HPDE6-E6E7 (cell line): ENCODE measurements at regions not wholly inside any gene's neighbourhood (a gene's known extent, or its start where the extent isn't known, plus 50 kb on each side); places are given as distances from the start of the nearest gene placed in this dataset.

Source experiments
- DNase-seq: peaks from one replicate; pipeline ENCODE4 v3.0.0; 2011; ENCODE audit warnings: missing footprints; ENCODE audit errors: extremely low spot score

DNA sequence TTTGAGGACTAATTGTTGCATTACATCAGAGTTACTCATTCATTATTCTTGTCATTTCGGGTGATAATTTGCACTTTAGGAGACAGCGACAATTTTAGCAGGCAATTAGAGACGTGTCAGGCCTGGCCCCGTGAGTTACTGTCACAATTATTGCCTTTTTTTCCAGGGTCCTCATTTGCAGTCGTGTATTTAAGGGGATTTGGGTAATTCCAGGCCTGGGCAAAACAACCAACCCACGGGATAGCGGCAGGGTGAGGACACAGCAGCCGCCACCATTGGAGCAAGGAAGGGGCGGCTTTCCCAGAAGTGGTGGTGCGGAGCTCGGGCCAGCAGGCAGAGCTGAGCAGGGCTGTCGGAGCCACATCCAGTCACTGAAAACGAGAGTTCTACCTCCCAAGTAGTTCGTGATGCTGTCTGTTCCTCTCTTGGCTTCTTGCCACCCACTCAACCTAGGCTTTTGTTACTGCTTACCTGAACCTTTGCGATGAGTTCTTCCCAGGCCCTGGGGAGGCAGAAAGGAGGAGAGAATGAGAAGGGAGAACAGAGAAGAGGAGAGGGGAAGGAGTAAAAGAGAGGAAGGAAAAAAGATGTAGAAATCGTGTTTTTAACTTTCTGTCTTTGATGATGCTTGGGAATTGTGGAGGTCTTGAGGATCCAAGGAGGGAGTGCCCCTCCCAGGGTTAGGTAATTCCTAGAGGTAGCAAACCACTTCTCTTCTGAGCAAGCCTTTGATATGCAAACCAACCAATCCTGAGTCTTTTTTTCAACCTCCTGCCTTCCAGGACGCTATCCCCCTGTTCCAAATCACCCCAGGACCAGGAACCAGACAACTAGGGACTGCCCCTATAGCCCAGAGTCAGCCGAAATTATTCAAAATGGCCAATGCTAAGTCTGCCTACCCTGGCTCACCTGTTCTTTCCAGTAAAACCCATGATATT lies 236.1 kb downstream of the MIAT start:
- no peak for DNase-seq

DNA sequence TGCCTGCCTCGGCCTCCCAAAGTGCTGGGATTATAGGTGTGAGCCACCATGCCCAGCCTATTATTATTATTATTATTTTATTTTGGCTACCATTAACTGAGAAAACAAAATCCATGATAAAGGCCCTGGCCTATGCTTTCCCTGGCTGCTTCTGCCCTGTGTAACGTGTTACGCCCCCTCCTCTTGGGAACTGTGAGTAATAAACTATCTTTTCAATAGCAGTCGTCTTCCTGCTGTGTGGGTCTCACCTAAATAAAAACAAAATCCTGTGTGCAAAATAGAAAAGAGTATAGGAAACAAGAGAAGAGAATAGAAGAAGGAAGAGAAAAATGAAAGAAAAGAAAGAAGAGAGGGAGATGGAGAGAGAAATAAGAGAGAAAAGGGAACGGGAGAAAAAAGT lies 237.0 kb downstream of the MIAT start:
- DNase-seq = no peak

DNA sequence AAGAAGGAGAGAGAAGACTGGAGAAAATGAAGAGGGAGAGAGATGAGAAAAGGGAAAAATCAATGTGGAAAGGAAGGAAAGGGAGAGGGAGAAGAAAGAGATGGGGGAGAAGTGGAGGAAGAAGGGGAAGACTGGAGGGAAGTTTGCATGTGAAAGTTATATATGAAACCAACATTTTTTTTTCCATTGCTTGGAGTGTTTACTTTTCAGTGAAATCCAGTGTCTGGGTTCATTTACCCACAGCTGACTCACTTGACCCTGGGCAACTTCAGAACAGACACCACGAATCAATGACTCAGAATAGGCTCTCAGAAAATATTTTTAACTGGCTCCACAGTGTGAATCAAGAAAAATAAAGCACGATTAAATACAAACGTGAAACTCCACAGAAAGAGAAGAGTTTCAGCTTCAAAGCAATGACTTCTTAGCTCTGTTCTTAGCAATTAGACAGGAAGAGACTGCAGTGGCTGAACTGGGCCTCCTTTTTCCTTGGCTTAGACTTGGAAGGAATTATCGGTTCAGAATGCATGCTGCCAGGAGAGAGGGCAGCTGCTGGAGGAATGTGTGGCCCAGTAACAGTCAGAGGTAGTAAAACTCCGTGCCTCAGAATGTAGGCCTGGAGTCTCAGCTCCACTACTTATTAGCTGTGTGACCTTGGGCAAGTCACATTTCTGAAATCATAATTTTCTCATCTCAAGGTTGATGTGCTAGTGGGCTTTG lies 237.5 kb downstream of the MIAT start:
- DNase-seq = peak; percentile 81

DNA sequence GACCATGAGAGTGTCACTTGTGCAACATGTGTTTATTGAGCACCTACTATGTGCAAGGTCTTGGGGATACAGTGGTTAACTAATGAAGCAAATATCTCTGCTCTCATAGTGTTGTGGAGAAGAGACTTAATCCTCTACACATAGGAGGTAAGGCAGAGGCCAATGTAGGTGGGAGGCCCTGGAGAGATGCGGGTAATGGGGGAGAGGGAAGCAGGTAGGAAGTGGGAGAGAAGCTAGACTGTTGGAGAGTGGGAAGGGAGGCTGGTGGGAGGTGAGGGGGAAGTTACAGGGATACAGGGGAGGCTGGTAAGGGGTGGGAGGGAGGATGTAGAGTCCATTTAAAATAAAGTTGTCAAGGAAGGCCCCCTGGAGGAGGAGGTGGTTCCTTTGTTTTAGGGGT lies 240.0 kb downstream of the MIAT start:
- no peak for DNase-seq

DNA sequence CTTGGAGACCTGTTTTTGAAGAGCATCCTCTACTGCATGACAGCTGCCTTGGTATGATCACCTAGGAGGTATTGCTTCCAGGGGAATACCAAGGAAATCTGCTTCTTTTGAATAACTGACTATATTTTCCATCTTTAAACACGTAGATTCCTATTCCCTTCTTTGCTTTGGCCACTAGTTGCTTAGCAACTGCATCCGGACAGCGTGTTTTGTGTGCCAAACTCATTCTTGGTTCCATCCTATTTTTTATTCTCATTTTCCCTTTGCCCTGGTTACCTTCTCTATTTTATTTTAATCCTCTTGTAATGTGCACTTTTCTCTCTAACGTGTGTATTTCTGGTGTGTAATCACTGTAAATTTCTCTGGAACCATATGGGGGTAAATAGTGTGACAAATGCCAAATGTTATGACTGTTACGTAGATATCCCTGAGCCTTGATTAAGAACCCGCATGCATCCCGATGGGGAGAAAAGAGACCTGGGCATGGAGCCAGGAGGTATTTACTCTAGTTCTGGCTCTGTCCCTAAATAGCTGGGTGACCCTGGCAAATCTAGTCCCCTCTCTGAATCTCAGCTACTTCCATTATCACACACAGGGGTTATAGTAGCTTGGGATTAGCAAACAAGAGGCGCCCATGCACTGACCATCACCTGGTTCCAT lies 241.7 kb downstream of the MIAT start:
- no peak for DNase-seq

DNA sequence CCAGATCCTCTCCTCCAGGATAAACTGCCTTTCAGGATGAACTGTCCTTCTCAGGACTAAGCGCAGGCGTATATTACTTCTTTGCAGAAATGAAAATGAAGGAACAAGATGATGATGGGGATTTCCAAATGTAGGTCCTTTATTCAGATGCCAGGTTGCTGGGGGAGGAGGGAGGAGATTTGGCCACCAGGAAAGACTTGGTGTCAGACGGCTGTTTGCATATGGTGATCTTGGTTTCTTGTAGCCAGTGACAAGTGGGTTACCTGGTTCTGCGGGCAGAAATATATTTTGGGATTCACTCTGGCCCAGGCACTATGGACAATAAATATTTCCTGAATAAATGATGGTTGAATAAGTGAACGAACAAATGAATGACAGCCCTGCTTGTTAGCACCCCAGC lies 243.4 kb downstream of the MIAT start:
- DNase-seq = no peak

DNA sequence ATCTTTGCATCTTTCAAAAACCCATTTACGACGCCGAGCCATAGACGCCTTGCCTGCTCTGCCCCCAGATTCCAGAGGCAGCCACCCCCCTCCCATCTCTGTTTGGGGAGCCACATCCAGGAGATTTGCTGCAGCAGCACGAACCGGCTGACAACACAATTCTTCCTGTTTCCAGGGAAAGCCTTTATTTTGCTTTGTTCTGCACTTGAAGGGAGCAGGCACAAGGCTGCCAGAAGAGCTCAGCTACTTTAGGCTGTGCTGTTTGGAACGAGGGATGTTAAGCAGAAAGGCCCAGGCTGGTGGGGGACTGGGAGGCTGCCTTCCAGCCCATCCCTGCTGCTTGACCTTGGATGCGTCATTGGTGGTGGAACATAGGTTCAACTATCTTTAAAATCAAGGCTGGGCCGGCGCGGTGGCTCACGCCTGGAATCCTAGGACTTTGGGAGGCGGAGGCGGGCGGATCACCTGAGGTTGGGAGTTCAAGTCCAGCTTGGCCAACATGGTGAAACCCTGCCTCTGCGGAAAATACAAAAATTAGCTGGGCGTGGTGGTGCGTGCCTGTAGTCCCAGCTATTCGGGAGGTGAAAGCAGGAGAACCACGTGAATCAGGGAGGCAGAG lies 243.9 kb downstream of the MIAT start:
- no peak for DNase-seq

DNA sequence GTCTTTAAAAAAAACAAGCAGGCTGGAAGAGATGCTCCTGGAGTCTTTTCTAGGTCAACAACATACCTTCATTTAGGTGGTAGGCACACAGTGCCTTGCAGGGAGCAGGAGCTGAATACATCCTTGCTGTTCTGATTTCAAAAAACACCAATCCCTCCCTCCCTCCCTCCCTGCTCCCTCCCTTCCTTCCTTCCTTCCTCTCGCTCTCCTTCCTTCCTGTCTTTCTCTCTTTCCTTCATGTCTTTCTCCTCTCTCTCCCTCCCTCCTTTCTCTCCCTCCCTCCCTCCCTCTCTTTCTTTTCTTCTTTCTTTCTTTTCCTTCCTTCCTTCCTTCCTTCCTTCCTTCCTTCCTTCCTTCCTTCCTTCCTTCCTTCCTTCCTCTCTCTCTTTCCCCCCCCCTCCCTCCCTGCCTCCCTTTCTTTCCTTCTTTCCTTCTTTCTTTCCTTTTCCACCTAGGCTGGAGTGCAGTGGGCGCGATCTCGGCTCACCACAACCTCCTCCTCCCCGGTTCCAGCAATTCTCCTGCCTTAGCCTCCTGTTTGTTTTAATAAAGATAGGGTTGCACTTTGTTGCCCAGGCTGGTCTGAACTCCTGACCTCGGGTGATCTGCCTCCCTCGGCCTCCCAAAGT lies 245.1 kb downstream of the MIAT start:
- DNase-seq = no peak

DNA sequence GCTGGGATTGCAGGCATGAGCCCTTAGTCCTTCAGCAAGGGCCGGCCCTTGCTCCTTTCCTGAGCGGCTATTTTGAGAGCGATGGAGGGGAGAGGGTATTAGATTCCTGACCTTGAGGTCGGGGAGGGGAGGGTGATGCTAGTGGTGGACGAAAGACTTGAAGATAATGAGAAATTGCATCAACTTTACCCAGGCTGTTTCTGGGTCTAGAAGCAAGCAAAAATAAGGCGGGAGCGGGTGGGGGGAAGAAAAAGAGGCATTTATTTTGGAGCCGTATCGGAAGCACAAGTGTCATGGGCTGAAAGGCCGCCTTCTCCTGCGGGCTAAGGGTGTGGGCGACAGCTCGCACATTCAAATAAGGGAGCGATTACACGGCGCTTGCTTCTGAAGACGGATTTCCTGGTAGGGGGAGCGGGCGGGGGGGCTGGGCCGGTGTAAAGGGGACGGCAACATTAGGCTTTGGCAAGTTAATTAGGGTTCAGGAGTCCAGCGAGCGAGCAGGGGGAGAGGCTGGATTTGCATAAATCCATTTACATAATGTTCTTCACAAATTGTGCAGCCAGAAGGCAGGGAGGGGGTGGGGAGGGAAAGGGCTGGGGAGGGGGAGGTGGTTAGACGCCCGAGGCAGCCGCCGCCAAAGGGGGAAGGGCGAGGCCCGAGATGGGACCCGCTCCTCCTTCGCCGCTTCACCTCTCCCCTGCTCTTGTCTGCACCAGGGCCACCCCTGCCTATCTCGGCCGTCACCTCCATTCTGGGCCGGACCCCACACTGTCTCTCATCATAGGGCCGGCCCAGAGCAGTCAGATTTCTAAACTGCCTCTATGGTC lies 245.9 kb downstream of the MIAT start:
- no peak for DNase-seq

DNA sequence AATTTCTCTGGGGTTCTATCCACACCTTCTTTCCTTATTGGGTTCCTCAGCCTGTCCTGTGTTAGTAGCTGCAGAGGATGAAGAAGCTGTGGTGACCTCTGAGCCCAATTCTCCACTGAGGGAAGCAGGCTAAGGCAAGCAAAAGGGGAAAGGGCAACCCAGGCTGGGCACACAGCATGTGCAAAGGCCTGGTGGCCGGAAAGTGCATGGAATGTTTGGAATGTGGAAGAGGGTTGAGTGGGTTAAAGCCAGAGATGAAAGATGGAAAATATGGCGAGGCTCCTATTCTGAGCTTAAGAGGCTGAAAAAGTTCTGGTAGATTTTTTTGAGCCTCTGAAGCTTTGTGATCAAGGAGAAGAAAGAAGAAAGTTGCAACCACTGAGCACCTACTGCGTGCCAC lies 247.1 kb downstream of the MIAT start:
- DNase-seq = no peak

DNA sequence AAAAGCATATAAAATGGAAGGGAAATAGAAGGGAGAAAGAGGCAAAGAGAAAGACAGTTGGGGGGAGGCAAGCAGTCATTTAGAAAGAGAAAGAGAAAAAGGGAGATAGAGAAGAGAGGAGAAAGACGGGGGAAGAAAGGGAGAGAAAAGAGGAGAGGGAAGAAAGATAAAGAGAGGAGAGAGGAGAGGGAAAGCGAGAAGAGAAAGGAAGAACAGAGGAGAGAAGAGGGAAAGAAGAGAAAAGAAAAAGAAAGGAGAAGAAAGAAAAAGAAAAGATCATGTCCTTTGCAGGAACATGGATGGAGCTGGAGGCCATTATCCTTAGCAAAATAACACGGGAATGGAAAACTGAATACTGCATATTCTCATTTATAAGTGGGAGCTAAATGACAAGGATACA lies 247.7 kb downstream of the MIAT start:
- no peak for DNase-seq

DNA sequence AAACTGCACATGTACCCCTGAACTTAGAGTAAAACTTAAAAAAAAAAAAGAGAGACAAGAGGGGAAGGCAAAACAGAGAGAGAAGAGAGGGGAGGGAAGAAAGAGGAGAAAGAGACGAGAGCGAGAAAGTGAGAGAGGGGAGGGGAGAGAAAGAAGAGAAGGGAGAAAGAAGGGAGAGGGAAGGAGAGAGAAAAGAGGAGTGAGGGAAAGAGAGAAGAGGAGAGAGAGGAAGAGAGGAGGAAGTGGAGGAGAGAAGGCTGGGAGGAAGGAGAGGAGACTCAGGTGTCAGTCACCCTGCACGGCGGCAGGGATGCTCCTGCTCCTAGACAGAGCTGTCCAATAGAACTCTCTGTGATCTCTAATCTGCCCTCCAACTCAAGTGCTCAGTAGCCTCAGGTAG lies 248.3 kb downstream of the MIAT start:
- no peak for DNase-seq

DNA sequence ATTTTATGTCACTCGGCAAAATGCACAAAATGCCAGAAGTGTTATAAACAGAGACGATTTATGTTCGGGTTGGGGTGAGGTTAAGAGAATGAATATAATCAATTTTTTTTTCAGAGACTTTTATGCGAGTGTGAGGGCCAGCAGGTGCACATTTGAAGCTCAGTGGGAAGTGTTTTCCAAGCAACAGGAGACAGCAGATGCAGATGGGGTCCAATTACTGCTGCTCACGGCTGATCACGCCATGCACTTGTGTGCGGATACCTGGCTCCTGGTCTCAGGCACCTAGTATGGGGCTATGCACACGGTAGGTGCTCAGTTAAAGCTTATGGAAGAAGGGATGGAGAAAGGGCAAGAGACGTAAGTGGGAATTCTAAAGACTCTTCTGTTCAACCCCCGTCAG lies 249.1 kb downstream of the MIAT start:
- DNase-seq = no peak

DNA sequence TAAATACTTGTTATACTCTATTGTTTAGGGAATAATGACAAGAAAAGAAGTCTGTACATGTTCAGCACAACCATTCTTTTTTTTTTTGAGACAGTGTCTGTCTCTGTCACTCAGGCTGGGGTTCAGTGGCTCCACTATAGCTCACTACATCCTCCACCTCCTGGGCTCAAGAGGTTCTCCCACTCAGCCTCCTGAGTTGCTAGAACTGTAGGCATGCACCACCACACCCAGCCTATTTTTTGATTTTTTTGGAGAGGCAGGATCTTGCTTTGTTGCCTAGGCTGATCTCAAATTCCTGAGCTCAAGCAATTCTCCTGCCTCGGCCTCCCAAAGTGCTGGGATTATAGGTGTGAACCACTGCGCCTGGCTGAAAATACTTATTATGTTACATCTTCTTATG lies 250.0 kb downstream of the MIAT start:
- DNase-seq = no peak

DNA sequence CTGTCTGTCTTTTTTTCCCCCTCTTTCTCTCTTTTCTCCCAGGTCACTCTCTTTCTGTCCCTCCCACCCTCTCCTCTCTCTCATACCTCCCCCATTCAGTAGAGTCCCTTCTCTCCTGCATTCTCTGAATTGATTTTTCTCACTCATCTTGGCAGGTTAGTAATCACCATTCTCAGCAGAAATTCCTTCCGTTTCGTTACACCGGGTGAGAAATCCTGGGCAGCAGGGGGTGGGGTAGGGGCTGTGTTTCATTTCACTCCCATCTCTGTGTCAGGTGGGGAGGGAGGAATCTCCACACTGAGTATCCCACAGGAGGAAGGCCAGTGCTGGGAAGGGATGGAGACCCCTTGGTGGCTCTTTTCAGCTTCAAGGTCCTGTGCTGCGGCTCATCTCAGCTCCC lies 253.5 kb downstream of the MIAT start:
- DNase-seq = no peak

DNA sequence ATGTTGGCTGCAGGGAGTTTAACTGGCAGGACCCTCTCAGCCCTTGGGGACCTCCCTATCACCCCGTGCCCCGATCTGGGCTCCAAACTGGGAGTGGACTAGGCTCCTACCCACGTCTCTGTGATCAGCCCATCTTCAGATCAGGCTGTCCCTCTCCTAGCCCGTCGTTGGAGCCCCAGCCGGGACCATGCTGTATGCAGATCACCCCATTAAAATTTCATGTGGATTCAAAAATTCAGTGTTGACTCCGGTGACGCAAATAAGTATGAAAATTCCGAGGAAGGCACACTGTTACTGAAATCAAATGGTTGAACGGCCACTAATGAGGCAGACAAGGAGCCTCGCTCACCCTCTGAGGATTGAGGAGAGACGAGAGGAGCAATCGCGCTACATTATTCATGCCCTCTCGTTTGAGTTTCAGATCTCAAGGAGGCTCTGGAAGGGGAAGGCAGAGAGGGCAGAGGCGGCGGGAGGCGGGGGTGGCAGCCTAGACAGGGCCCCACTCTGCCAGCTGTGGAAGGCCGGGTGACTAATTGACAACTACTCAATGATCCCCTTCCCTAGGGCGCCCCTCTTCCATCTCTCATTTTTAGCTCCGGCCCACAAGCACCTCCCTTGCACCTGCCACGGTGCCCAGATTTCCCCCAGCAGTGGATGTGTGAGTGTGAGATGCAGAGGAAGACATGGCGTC lies 255.4 kb downstream of the MIAT start:
- no peak for DNase-seq

DNA sequence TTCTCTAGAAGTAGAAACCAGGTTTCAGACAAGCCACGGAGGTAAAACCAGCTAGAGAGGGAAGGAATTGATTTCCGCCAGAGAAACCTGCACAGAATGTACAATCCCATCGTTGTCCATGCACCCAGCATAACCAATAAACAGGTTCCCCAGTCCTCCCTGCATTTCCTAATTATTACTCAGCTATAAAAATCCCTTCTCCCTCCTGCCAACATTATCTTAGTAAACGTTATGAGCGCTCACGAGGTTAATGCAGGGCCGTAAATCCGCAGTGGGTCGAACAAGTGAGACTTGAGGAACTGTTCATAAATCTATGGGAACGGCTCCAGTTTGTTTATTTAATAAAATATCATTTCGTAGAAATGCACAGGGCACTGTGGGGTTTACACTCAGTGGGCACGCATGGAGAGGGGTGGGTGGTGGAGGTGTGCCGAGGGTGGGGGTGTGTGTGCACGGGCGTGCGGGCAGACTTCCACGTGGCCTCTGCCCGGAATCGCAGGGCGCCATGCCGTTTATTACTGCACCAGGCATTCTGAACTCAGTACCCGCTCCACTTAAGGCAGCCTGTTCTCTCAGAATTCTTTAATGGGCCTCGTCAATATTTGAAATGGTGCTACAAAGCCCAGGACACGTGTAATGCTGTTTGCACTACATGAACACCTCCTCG lies 257.3 kb downstream of the MIAT start:
- DNase-seq = no peak

DNA sequence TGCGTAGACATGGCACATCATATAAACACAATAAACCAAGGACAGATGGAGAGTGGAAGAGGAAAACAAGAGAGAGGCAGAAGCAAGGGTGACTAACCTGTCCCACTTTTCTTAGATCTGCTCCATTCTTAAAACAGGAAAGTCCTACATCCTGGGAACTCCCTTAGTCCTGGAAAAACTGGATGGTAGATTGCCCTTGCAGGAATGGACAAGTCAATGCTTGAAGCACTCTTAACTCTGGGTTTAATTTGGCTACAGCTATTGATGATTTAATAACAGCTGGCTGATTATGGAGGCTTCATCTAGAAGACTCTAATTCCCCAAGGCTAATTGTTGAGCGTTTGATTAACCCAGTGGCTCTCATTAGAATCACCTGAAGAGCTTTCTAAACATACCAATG lies 258.8 kb downstream of the MIAT start:
- no peak for DNase-seq

DNA sequence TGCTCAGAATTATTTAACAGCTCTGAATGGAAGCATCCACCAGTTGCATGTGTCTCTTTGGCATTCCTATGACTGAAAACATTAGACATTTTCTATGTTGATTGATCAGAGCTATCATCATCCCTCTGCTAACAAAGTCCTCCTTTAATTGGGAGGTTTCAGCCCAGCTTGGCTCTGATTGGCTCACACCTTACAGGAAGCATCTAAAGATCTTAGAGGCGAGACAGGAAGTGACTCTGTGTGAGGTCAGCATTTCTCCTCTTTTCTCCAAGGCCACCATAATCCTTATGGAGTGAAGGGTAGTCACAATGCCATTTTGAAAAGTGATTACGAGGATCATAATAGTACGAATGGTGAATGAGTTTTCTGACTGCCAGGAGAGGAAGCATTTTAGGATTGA lies 260.8 kb downstream of the MIAT start:
- DNase-seq = no peak

DNA sequence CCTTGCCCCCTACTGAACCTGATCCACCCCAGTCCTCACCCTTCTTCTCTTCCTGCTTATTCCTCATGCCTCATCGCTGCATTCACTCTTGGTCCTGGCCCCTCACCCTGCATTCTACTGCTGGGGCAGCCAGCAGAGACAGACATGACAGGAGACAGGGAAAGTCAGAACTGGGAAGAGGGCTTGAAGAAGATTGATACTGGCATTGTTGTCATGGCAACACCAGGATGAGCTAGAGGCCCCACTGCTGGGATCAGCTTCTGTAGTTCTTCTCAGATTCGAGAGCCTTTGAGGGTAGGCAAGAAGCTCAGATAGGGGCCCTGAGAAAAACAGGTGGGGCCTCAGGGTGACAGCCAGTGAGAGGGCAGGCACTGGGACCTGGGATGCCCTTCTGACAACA lies 264.3 kb downstream of the MIAT start:
- DNase-seq = no peak
